ENCODE measurements at regions not wholly inside any gene's neighbourhood (a gene's known extent, or its start where the extent isn't known, plus 50 kb on each side); places are given as distances from the start of the nearest gene placed in this dataset.

DNA sequence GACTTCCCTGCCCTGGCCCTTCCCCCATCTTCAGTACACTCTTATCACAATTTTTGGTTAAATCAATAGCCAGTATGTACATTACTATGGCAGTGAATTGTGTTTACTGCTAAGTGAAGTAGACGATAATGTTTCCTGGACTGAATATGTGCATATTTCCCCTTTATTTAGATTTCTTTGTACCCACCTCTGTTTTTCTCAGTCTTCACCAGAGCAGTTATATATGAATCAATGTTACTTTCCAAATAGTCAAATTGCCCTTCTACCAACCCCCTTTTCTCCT is 97.1 kb upstream of the HS6ST1 start:
- TF ChIP-seq, protein P1, sequence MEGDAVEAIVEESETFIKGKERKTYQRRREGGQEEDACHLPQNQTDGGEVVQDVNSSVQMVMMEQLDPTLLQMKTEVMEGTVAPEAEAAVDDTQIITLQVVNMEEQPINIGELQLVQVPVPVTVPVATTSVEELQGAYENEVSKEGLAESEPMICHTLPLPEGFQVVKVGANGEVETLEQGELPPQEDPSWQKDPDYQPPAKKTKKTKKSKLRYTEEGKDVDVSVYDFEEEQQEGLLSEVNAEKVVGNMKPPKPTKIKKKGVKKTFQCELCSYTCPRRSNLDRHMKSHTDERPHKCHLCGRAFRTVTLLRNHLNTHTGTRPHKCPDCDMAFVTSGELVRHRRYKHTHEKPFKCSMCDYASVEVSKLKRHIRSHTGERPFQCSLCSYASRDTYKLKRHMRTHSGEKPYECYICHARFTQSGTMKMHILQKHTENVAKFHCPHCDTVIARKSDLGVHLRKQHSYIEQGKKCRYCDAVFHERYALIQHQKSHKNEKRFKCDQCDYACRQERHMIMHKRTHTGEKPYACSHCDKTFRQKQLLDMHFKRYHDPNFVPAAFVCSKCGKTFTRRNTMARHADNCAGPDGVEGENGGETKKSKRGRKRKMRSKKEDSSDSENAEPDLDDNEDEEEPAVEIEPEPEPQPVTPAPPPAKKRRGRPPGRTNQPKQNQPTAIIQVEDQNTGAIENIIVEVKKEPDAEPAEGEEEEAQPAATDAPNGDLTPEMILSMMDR (conservative IDR thresholded peaks at IDR 0.05 in 1 of 2, IDR thresholded peaks at IDR 0.05 in 1 of 2; ENCODE audit: low read depth in 1 of 2, low read length in 2 of 2): no peak
- TF ChIP-seq EZH2 (IDR thresholded peaks at IDR 0.05; ENCODE audit: low read length, missing control alignments): no peak
